Smooth muscle cell of the brain vasculature (primary cell): ENCODE measurements at regions not wholly inside any gene's neighbourhood (a gene's known extent, or its start where the extent isn't known, plus 50 kb on each side); places are given as distances from the start of the nearest gene placed in this dataset.
"Not testable (repeated sequence)": the region's sequence is repeated elsewhere in the genome, so short reads cannot be mapped to it uniquely, and the experiment has no call there.

Experiments
- DNase-seq: peaks from one replicate; pipeline ENCODE4 v3.0.0-alpha.2; 2012; ENCODE audit warnings: low read depth, low spot score

DNA sequence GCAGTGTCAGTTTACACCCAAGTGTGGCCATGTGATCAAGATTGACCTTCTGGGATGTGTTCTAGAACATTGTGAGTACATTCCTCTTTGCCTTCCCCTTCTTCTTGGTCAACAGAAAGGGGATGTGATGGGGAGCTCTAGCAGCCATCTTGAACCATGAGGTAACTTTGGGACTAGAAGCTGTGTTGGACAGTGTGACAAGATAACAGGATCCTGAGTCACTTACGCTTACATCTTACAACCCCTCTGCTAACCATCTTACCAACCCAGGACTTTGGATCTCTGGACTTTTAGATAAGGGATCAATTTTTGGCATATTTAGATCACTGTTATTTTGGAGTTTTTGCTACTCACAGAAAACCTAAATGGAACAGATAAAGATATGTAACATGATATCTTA is 625.6 kb downstream of the BCOR start:
- DNase-seq = no peak

DNA sequence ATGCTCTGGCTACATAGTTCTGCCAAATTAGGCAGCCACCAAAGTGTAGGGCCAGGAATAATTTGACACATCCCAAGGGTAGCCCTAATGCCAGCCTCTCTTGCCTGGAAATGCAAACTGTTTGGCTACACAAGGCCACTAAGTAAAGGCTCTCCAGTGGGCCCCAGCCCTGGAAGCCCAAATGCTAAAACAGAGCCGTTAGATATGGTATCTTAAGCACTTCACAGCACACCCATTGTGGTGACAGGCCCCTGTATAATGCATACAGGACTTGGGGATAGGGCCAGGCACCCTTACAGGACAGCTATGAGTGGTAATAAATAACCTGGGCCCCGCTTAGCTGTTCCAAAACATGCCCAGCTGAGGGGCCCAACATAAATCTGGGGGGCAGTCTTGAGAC is 623.9 kb downstream of the BCOR start:
- DNase-seq = no peak

DNA sequence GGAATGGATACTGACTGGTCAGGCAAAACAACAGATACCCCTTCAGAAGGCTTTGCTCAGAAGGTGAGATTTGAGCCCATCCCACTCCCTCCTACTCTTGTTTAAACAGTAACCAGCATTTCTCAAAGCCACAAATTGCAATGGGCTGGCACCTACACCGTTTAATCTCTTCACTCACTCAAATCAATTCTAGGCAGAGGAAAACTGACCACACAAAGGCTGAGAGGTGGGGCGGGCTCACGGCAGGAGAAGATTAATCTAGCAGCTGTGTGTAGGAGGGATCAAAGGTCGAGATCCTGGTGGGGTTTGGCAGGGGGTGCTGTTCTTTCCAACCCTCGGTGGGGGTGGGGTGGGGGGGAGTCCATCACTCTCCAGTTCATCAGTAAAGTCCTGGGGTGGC is 622.4 kb downstream of the BCOR start:
- DNase-seq = no peak

DNA sequence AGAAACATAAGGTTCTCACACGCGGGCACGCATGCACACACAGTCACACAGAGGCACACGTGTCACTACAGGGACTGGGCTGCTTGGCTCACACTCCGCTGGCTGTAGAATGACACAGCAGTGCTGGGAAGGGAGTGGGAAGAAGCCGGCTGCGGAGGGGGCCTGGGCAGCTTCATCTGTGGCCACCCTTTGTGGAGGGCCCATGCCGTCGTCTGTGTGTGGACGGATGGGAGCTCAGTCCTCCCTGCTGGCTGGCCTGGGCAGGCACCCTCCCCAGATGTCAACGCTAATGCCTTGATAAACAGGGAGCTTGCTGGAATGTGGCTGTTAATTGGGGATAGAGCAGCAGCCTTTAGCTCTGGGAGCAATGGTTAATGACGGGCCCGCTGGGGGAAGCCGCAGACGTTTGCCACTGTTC is 621.1 kb downstream of the BCOR start:
- DNase-seq = no peak

DNA sequence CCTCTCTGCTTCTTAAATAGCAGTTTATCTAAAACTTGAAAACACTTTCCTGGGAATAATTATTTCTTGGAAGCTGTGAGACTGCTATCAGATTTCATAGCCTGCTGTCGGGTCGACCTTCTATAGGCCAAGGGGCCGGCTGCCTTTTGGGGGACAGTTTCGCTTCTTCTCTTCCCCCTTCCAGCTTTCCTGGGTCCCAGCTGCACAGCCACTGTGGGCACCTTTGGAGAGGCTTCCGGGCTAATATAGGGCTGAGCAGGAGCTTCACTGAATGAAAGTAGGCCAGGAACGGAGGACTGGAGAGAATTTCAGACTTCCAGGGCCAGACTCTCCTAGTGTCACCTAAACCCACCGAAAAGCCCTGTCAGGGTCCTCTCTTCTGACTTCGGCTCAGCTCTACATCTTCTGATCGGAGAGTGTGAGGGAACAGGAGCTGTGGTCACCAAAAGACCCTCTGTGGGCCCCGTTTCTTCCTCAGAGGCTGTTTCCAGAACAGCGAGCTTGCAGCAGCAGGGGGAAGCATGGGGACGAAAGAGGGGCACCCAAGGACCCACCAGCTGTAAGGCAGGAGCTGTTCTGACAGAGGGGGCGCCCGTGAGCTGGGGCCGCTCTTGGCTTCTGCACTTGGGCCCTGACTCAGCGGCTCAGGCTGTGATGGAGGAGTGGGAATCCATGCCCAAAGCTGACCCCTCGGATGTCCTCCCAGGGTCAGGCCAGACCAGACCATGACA is 620.6 kb downstream of the BCOR start:
- no peak for DNase-seq

DNA sequence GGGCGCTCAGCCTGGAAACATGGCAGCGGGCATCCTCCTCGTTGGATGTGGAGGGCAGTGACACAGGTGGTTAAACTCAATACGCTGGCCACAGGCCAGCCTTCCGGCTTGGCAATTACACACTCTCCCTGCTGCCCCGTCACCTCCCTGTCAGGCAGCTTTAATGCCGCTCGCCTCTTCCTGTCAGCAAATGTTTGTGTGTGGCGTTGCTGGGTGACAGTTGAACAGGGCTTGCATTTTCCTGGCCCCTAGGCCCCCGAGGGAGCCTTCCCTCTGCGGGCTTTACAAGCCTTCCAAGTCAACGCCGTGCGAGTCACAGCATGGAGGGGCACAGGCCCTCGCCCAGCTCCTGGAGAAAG is 620.0 kb downstream of the BCOR start:
- DNase-seq = no peak

DNA sequence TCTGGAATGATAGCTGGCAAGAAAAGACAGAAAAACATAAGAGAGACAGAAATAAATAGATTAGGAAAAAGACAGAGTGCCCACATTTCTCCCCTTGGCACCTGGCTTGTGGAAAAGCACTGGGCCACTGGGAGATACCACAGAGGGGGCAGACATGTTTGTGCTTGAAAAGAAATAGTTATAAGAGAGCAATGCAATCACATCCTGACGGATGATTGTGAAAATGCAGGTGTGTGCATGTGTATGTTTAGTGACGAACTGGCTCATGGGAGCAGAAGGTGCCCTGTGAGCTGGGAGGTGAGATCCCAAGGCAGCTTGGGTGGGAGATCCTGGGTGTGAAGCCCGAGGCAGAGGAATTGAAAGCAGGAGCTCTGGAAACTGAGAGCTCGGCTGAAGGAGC is 617.9 kb downstream of the BCOR start:
- no peak for DNase-seq

DNA sequence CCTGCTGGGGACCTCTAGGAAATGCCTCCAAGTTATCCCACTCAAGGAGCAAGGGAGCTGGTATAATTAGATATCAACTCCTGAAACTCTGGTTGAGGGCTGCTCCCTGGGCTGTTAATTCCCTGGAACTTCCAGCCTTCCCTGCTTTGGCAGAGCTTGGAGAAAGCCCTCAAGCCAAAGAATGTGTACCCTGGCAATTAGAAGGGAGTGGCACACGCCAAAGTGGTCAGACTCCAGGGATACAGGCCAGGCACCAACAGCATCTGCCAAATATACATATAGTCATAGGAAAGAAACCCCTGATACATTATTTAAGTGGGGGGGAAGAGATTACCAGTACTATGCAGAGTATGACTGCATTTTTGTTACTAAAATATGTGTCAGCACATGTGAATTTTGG is 616.8 kb downstream of the BCOR start:
- no peak for DNase-seq

DNA sequence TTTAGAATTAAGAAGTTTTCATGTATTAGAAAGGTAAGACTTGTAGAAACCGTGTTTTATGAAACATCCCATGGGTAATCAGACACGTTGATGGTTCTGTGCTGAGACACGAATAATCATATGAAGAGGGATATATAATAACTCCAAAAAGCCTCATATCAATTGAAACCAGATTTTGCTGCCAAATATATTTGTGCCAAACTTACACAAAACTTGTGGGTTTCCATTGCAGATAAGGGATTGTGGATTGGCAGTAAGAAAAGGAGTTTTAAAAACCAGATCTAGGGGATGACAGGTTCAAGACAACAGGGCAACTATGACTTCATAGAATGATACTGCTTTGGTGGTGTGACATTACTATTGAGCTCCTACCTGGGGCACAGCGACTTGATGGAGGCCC is 616.1 kb downstream of the BCOR start:
- DNase-seq = no peak

DNA sequence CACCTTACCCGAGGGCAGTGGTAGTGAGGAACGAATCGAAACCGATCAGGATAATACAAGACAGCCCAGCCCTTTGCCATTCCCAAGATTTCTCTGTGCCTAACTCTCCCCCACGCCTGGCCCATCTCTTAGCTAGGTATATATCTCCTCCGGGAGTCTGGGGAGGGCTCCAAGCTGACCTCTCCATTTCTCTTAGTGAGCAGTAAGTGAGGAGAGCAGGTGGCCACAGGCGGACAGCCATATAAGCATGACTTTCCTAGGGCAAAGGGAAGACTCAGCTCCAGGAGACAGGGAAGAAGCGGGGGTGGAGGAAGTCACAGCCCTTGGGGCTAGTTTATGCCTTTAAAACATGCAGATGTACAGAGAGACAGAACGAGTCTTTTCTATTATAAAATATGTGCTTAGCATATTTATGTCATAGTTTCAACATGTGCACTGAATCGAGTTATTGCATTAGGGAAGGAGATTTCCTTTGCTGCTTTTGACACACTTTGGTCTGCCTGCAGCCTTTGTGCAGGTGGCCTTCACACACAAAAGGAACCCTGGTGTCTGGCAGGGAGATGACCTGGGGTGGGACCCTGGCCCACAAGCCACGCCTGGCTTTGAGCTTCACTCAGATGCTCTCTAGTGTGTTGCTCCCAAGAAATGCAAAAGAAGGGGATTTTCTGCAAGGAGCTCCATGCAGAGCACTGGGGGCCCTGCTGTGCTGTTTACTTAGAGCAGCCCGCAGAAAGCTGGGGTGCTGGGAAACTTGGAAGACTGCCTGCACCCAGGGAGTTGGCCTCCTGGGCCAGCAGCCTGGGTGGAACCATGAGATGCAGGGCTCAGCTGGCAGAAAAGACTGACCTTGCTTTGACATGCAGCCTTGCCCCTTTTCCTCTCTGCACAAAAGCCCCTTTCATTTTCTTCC is 613.3 kb downstream of the BCOR start:
- no peak for DNase-seq

DNA sequence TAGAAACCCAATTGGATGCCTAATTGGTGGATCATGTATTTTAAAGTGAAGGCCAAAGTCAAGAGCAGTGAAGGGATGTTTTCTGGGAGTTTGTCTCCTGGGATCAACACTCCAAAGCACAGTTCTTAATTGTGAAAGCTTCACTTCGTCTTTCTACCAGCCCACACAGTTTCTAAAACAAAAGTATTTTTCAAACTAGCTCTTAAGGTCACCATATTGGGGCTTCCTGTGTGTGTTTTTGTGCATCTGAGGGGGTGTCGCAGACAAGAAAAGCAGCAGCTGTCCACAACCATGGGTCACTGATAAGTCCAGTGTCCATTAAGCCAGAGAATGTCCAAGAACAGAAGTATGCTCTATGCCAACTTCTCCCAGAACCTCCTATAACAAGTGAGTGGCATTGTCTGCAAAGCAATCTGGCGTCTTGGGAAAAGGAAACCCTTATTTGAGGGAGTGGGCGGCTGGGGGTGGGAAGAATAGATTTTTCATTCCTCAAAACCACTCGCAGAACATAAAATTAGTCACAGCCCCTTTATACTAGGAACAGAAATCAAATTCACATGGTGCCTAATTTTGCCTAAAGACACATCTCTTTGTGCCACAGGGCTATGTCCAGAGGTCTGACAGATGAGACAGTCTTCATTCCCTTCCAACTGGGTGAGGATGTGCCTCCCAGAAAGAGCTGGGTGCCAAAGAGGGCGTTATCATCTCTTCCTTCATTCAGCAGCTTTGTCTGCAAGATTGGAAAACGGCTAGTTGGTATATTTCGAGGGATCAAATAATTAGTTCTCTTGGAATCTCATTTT is 610.4 kb downstream of the BCOR start:
- no peak for DNase-seq

DNA sequence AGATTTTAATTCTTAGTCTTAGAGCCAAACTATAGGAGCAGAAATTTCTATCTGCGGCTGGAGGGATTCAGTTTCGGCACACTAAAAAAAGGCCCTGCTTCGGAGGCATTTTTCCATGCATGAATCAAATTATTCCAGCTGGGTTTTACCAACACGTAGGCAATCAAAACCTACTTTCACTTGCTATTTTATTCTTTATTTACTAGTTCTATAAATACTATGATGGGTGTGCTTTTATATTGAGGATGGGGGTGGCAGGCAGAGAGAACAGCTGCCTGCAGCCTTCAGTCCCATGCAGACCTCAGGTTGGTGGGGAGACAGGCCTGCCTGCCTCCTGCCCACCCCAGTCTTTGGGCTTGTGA is 609.8 kb downstream of the BCOR start:
- DNase-seq = no peak

DNA sequence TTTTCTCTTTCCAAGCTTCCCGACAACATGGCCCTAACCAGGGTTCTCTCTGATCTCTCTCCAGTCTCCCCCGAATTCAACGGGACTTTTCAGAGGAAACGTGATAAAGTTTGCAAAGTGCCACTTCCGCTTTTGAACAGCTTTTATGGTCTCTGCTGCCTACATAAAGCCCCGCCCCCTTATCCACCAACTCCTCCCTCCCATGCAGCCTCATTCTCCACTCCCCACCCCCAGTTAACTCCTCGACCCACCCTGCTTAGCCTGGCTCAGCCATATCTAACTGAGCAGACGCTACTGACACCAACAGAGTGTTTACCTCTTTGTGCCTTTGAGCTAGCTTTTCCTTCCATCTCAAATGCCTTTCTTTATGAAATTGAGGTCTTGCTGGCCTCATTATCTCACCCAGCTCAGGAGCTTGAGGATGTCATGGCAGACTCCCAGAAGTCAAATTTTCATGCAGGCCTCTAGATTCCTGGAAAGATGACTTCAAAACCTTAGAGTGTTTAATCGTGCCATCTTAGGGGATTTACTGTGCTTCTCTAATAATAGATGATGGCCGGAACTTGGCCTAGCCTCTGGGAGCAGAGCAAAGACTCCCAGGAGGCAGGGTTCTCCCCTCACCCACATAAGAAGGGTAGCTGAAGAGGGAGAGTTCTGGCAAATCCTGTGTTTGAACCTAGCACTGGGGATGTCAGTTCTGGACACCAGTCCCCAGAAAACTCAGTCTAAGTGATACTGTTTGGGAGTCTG is 606.0 kb downstream of the BCOR start:
- no peak for DNase-seq

DNA sequence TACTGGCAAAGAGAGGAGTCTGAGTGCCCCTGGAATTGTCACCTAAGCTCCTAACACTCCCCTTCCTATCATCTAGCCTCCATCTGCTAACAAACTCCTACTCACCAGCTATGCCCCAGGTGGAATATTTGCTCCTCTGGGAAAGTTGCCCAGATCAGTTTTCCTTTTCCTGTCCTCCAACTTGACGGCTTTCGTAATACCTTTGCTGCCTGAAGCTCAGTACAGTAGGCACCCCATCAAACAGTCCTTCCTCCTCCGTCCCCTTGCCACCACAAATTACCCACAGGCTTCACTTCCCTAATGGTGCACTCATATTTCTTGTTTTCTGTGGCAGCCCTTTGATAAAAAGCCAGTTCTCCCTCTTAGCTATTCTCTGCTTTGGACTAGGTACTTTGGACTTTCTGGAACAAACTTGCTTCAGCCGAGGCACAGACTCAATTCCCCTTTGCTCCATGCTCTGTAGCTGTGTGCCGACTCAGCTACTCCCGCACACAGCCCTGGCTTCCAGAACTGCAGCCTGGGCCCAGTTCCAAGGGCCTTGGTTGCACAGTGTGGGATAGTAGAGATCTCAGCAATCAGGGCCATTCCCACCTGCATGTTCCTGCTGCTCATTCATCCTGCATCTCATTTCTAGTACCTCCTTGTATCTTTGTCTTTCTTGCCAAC is 605.1 kb downstream of the BCOR start:
- DNase-seq = no peak

DNA sequence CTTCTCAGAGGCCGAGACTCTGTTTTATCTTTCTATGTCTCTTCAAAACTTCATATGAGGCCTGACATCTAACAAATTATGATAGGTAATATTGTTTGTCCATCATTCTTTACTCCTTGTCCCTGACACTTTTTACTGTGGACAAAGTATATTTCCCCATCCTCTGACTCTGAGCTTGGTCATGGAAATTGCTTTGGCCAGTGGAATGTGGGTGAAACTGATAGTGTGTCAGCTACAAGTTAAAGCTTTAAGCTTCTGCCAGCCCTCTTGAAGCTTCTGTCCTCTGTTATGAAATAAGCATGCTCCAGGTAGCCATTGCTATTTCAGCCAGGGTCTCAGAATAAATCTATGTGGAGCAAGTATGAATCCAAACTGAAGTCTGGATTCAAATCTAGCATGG is 604.6 kb downstream of the BCOR start:
- DNase-seq = no peak

DNA sequence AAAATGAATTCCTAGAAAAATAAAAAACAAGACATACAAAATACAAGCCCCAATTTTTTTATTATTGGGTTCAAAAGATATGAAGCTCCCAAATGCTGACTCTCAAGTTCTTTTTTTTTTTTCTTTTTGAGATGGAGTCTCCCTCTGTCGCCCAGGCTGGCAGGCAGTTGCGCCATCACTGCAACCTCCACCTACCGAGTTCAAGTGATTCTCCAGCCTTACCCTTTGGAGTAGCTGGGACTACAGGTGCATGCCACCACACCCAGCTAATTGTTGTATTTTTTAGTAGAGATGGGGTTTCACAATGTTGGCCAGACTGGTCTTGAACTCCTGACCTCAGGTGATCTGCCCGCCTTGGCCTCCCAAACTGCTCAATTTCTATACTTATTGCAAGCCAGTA is 600.6 kb downstream of the BCOR start:
- not testable (repeated sequence) for DNase-seq

DNA sequence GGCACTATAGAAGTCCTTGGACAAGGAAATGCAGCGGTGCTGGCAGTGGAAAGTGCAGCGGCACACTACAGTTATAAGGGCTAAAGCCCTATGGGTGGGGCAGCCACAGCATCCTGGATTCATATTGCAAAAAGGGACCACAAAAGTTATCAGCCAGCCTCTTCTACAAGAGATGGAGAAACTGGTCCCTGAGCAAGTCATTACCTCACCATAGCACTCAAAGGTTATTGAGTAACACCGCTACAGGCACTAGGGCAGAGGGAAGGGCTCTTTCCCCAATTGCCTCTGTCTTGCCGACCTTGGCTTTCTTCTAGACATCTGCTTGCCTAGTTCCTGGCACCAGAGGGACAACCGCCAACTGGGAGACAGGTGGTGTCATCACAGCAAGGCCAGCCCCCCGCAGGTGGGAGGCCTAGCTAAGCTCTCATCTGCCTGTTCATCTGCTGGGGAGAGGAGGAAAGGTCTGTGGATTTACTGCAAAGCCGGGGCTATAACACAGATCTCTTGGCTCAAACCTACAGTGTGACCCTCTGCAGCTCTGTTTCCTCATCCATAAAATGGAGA is 600.0 kb downstream of the BCOR start:
- DNase-seq = no peak

DNA sequence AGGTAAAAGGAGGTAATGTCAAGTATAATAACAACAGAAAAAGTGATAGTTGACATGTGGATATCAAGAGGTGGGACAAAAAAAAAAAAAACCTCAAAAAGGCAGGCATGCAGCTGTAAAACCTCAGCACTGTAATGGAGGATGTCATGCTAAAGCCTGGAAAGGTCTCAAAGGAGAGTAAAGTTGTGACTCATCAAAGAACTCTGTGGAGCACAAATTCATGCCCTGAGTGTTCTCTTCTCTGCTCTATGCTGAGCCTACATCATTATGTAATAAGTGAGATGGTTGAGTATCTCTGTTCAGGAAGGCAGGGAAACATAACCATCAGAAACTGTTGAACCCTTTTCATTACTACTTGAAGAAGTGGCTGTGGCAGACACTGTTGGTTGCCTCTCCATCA is 597.8 kb downstream of the BCOR start:
- DNase-seq = no peak

DNA sequence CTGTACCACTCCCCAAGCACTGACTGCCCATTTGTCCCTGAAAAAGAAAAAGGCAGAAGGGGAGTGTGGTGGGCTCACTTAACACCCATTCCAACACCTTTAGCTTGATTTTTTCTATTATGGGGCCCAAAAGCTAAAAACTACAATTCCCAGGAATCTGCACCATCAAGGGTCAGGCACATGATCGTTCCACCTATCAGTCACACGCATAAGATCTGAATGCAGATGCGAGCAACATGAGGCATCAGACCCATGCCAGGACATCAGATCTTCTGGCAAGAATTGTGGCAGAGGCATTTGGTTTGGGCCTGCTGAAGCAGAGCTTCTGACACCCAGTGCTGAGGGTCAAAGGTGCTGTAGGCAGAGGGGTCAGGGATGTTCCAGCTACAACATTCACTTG is 595.9 kb downstream of the BCOR start:
- DNase-seq = no peak

DNA sequence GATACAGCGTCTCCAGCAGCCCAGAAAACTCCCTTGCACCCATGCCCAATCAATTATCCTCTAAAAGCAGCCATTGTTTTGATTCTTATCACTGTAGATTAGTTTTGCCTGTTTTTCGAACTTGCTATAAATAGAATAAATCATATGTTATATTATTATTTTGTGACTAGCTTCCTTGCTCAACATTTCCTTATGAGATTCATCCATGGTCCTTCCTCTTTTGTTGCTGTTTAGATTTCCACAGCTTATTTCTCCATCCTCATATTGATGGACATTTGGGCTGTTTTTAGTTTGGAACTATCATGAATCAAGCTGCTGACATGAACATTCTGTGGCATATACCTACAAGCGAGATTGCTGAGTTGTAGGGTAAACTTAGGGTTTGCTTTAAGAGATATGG is 595.3 kb downstream of the BCOR start:
- DNase-seq = no peak

DNA sequence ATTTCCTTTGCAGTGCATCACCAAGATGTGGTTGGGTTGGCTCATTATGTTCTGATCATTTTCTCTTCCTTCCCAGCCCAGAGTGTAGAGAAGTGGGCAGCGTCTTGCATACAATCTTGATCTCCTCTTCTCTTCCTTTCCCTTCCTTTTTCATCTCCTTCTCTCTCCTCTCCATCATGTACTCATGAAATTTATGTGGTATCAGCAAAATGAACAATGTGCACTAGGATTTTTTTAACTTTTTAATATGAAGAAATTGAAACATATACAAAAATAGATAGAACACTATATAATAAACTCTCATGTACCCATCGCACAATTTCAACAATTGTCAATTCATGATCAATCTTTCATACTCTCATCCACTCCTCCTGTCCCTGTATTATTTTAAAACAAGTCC is 593.5 kb downstream of the BCOR start:
- no peak for DNase-seq
